Heart right ventricle (tissue), 16 donors: ENCODE measurements at regions not wholly inside any gene's neighbourhood (a gene's known extent, or its start where the extent isn't known, plus 50 kb on each side); places are given as distances from the start of the nearest gene placed in this dataset.

ENCODE experiments used
- ATAC-seq, 8 donors: fragments of 200-7000 bp; cut with Tn5 transposase; one replicate each; pipeline ENCODE4 v1.9.1; 2020; ENCODE audit warnings: mild to moderate bottlenecking in 8 of 8, moderate library complexity in 8 of 8, moderate number of reproducible peaks in 1 of 8
- DNase-seq, 2 donors: peaks; one replicate each; pipeline ENCODE4 v3.0.0-alpha.2; 2020
- H3K27ac ChIP-seq, 10 donors: fragments of 200-600 bp; sonication (generic) in 2 of 10; one replicate each; pipeline versions ENCODE4 v1.5.0 to v1.8.0; 2020 to 2022; ENCODE audit warnings: mild to moderate bottlenecking in 3 of 10
- H3K27me3 ChIP-seq, 7 donors: fragments of 200-600 bp; one replicate each; pipeline ENCODE4 v1.8.0; 2021 to 2022; ENCODE audit warnings: mild to moderate bottlenecking in 2 of 7
- H3K36me3 ChIP-seq, 9 donors: fragments of 200-600 bp; sonication (generic) in 1 of 9; one replicate each; pipeline versions ENCODE4 v1.5.0 to v1.8.0; 2020 to 2022; ENCODE audit warnings: mild to moderate bottlenecking in 2 of 9
- H3K4me1 ChIP-seq, 9 donors: fragments of 200-600 bp; sonication (generic) in 1 of 9; one replicate each; pipeline versions ENCODE4 v1.5.0 to v1.8.0; 2020 to 2022; ENCODE audit warnings: mild to moderate bottlenecking in 4 of 9
- H3K4me3 ChIP-seq, 10 donors: fragments of 200-600 bp; sonication (generic) in 2 of 10; one replicate each; pipeline versions ENCODE4 v1.5.0 to v1.8.0; 2020 to 2022; ENCODE audit warnings: mild to moderate bottlenecking in 7 of 10, moderate library complexity in 2 of 10
- H3K9me3 ChIP-seq, 11 donors: fragments of 200-600 bp in 10 of 11; sonication (generic) in 2 of 11; one replicate each; pipeline versions ENCODE4 v1.5.0 to v1.8.0; 2013 to 2022; ENCODE audit warnings: mild to moderate bottlenecking in 2 of 11, control low read depth in 1 of 11, moderate library complexity in 1 of 11
- WGBS, 2 donors: extraction: QIAGEN DNeasy Blood & Tissue Kit; methylation state at CpG; one replicate each; pipeline ENCODE4 v1.1.7; 2013; ENCODE audit warnings: inconsistent platforms in 1 of 2; 5-methylcytosine and 5-hydroxymethylcytosine counted together
- intact Hi-C, 10 donors: fragments of 100-400 bp; cut with DNase I; formaldehyde crosslinking; loops; one replicate each; pipeline versions ENCODE4 v1.11.1 to v1.14.2; 2022
- TF ChIP-seq, protein P1 (sequence below), 9 donors: fragments of 200-600 bp; sonication (generic) in 2 of 9; IDR thresholded peaks; one replicate each; pipeline versions ENCODE4 v1.5.0 to v1.8.0; 2021 to 2022; ENCODE audit warnings: antibody characterized with exemption in 9 of 9, mild to moderate bottlenecking in 5 of 9, moderate library complexity in 1 of 9
- donor health status: Arrhythmogenic right ventricular cardiomyopathy.
- donor health status: ischemic (EF 13 %, LVEDD 7.1; RV severe dilation, severe dysfunction).
- donor health status: healthy with polysubstance abuse.
- donor health status: DM: no; HTN: yes; CAD: no.
- donor health status: DM: no; HTN: no; CAD: no.
- donor health status: ischemic (EF 25% LVEDD 6.9; RV normal size, moderate dysfunction).
- donor health status: ischemic (EF 25% LVEDD 5.7; RV mildly dilated, moderate dysfunction).
- donor health status: healthy.
- donor health status: DM: yes; HTN: yes; CAD: no.
- donor health status: Ischemic cardiomyopathy.
- donor health status: ischemic (EF 35%, LVEDD 5.7; RV mildly dilated, moderate dysfunction).
- donor health status: nonischemic (EF 11% LVEDD 7.7; RV severe dilation, severe dysfunction).
- donor health status: DM: yes; HTN: yes; CAD: no.
- donor health status: PGD.
- donor health status: ischemic (EF 29% LVEDD 5.4; RV normal size, mild dysfunction).
- donor health status: nonischemic (EF 23%, LVEDD 6.1; RV moderate dilation, normal function).

- TF ChIP-seq, protein P1, sequence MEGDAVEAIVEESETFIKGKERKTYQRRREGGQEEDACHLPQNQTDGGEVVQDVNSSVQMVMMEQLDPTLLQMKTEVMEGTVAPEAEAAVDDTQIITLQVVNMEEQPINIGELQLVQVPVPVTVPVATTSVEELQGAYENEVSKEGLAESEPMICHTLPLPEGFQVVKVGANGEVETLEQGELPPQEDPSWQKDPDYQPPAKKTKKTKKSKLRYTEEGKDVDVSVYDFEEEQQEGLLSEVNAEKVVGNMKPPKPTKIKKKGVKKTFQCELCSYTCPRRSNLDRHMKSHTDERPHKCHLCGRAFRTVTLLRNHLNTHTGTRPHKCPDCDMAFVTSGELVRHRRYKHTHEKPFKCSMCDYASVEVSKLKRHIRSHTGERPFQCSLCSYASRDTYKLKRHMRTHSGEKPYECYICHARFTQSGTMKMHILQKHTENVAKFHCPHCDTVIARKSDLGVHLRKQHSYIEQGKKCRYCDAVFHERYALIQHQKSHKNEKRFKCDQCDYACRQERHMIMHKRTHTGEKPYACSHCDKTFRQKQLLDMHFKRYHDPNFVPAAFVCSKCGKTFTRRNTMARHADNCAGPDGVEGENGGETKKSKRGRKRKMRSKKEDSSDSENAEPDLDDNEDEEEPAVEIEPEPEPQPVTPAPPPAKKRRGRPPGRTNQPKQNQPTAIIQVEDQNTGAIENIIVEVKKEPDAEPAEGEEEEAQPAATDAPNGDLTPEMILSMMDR (IDR thresholded peaks at IDR 0.05) = no peak
- intact Hi-C loops = no loop called here
- DNase-seq (no peak), ATAC-seq (no peak)
- H3K36me3 ChIP-seq = no peaks in the 10 kb centered on the region
- H3K27me3 ChIP-seq = peaks cover 0 to 5% (median 0%) of the 10 kb centered on the region in 7 donors
- no peaks in the 10 kb centered on the region for H3K9me3 ChIP-seq
- H3K4me3 ChIP-seq = no peak overlapping the region
- H3K4me1 ChIP-seq = peaks cover 0 to 6% (median 0%) of the 10 kb centered on the region in 9 donors
- H3K27ac ChIP-seq = no peak overlapping the region
Observed at GRCh38 chr7:41811941-41812340, 109.1 kb upstream of the INHBA start.

- intact Hi-C loops = no loop called here
- ATAC-seq = no peak
- 90 to 91% methylated on average over 13 of the region's 13 CpGs for WGBS, 2 donors
- Histone ChIP-seq H3K36me3 (no peaks in the 10 kb centered on the region), H3K4me3 (no peak overlapping the region), H3K27me3 (peaks cover 0 to 5% (median 0%) of the 10 kb centered on the region in 7 donors), H3K4me1 (peaks cover 0 to 6% (median 0%) of the 10 kb centered on the region in 9 donors), H3K9me3 (peaks cover 0 to 6% (median 0%) of the 10 kb centered on the region in 11 donors), H3K27ac (no peak overlapping the region)
- TF ChIP-seq, protein P1 (IDR thresholded peaks at IDR 0.05) = no peak
- DNase-seq = no peak
Observed at GRCh38 chr7:41809940-41810576, 107.2 kb upstream of the INHBA start.

GRCh38 chr7:41809529-41809939 lies 106.6 kb upstream of the INHBA start:
- Histone ChIP-seq H3K36me3 (no peaks in the 10 kb centered on the region), H3K4me3 (no peak overlapping the region), H3K27me3 (peaks cover 0 to 5% (median 0%) of the 10 kb centered on the region in 7 donors), H3K4me1 (peaks cover 0 to 6% (median 0%) of the 10 kb centered on the region in 9 donors), H3K27ac (no peak overlapping the region), H3K9me3 (peaks cover 0 to 6% (median 0%) of the 10 kb centered on the region in 11 donors)
- TF ChIP-seq, protein P1 (IDR thresholded peaks at IDR 0.05) = no peak
- 45 to 55% methylated on average over 1 of the region's 1 CpG for WGBS, 2 donors
- DNase-seq (no peak), ATAC-seq (no peak)
- intact Hi-C loops = no loop called here

GRCh38 chr7:41809116-41809515 lies 106.2 kb upstream of the INHBA start:
- intact Hi-C loops = no loop called here
- TF ChIP-seq, protein P1 (IDR thresholded peaks at IDR 0.05) = no peak
- Histone ChIP-seq H3K4me3 (no peak overlapping the region), H3K9me3 (peaks cover 0 to 6% (median 0%) of the 10 kb centered on the region in 11 donors), H3K27me3 (peaks cover 0 to 5% (median 0%) of the 10 kb centered on the region in 7 donors), H3K27ac (no peak overlapping the region), H3K36me3 (no peaks in the 10 kb centered on the region), H3K4me1 (peaks cover 0 to 6% (median 0%) of the 10 kb centered on the region in 9 donors)
- ATAC-seq = no peak
- WGBS, 2 donors = 81 to 87% methylated on average over 2 of the region's 2 CpGs
- DNase-seq = no peak
